Embryonic facial prominence (tissue), 1 donor: ENCODE measurements at regions not wholly inside any gene's neighbourhood (a gene's known extent, or its start where the extent isn't known, plus 50 kb on each side); places are given as distances from the start of the nearest gene placed in this dataset.
"Not testable (repeated sequence)": the region's sequence is repeated elsewhere in the genome, so short reads cannot be mapped to it uniquely, and the experiment has no call there.

Experiments used
- DNase-seq: peaks from one replicate; pipeline ENCODE4 v3.0.0-alpha.2; 2016; ENCODE audit errors: extremely low spot score

- no peak for DNase-seq
Measured at GRCh38 chr5:100694100-100694499, 158.9 kb downstream of the FAM174A start.

DNA sequence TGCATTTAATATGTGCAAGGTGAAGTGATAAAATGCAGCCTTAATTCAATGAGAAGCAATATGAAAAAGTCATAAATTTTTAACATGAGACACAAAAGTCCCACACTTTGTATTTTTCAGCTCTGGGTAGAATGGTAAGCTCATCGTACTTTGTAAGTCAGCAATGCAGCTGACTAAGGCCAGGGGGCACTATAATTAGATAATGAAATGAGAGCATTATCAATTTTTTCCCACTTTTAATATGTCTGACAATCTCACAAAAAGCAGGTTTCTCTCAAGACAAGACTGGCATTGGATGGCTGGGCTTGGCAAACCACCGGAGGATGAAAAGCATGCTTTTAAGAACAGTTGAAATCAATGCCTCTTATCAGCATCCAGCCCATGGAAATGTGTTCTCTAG is 162.8 kb downstream of the FAM174A start:
- DNase-seq: no peak

- DNase-seq: no peak
Measured at GRCh38 chr5:100706776-100707175, 171.6 kb downstream of the FAM174A start.

GRCh38 chr5:100708645-100709171 is 173.5 kb downstream of the FAM174A start:
- DNase-seq: no peak

DNA sequence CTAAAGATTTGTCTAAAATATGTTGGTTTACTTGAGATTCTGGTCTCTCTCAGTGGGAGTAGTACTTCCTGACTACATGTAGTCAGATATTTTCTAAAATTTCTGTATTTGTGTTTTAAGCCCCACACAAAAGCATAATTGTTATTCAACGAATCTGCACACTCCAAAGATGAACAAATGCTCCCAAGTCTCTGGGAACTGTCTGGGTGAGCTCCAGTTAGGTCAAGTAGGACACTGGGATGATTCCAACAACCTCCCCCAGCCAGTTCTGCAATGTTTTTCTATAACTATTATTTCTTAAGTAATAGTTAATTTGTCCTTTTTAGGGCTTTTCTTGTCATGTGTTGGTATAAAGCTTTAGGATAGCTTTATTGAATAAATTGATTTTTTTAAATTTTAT is 174.6 kb downstream of the FAM174A start:
- no peak for DNase-seq

- DNase-seq: not testable (repeated sequence)
Measured at GRCh38 chr5:100714780-100715179, 179.6 kb downstream of the FAM174A start.

- DNase-seq: no peak
Measured at GRCh38 chr5:100722657-100723056, 180.4 kb downstream of the ST8SIA4 start.

DNA sequence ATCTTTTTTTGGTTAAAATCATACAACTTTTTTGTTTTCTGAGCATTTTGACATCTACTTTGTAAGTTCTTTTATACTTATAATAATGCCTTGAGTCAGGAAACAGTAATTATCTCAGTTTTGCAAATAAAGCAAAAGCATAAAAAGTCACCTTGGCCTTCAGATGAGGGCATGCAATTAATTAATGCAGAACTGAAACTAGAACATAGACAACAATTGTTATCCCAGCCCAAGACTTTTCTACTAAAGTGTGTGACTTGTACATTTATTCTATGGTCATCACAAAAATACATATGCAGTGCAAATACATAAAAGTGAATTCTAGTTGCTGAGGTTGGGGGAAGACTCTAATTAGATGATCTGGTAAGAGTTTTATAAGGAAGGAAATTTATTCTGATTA is 179.9 kb downstream of the ST8SIA4 start:
- DNase-seq: no peak

GRCh38 chr5:100726116-100726515 is 177.0 kb downstream of the ST8SIA4 start:
- DNase-seq: no peak

DNA sequence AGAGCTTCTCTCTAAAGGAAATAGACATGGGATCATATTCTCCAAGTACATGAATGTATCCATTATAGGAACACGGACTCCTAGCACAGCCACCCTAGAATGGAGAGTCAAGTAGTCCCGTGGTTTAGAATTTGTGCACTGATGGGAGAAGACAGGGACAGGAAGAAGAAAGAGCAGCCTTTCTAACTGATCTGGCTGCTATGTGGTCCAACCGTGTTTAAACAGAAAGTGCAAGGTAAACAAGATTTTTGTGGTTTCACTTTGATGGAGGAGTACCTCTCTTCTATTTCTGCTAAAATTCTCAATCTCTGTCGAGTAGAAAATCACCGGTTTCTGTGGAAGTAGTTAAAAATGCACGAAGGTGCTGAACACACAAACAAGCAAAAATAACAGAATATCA is 171.3 kb downstream of the ST8SIA4 start:
- DNase-seq: no peak

DNA sequence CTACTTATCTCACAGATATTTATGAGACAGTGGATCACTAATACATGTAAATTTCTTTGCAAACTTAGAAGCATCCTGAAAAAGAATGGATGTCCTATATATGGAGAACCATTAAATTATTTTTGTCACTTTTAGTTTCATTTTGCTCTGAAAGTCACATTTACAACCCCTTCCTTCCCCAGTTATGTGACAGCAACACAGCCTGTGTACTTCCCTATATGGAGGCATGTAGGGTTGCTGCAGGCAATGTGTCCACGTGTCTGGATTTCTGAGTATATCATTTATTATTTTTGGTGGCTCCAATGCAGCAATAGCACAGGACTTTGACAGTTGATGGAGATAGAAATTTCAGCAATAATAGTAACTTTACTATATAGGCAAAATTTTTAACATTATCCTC is 156.4 kb downstream of the ST8SIA4 start:
- DNase-seq: no peak

- no peak for DNase-seq
Measured at GRCh38 chr5:100749771-100750284, 153.3 kb downstream of the ST8SIA4 start.

- no peak for DNase-seq
Measured at GRCh38 chr5:100755435-100755834, 147.6 kb downstream of the ST8SIA4 start.
